ENCODE measurements at regions not wholly inside any gene's neighbourhood (a gene's known extent, or its start where the extent isn't known, plus 50 kb on each side); places are given as distances from the start of the nearest gene placed in this dataset.

DNA sequence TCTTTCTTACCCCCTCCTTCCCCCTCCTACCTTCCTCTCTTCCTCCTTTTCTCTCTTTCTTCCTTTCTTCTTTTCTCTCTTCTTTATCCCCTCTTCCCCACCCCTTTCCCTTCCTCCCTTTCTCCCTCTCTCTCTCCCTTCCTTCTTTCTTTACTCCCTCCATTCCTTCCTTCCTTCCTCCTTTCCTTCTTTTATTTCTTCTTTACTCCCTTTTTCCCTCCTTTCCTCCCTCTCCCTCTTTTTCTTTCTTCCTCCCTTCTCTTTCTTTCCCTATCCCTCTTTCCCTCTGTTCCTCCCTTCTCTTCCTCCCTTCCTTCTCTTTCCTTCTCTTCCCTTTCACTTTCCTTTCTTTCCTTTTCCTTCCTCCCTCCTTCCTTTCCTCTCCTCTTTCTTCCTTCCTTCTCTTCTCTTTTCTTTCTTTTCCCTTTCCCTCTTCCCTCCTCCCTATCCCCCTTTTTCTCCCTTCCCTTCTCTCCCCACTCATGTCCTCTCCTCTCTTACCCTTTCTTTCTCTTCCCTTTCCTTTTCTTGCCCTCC lies 302.3 kb upstream of the TBX3 start:
- TF ChIP-seq, protein P1, sequence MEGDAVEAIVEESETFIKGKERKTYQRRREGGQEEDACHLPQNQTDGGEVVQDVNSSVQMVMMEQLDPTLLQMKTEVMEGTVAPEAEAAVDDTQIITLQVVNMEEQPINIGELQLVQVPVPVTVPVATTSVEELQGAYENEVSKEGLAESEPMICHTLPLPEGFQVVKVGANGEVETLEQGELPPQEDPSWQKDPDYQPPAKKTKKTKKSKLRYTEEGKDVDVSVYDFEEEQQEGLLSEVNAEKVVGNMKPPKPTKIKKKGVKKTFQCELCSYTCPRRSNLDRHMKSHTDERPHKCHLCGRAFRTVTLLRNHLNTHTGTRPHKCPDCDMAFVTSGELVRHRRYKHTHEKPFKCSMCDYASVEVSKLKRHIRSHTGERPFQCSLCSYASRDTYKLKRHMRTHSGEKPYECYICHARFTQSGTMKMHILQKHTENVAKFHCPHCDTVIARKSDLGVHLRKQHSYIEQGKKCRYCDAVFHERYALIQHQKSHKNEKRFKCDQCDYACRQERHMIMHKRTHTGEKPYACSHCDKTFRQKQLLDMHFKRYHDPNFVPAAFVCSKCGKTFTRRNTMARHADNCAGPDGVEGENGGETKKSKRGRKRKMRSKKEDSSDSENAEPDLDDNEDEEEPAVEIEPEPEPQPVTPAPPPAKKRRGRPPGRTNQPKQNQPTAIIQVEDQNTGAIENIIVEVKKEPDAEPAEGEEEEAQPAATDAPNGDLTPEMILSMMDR (conservative IDR thresholded peaks at IDR 0.05; ENCODE audit: low read length) = no peak
- no peak for TF ChIP-seq EZH2phosphoT487 (IDR thresholded peaks at IDR 0.05; ENCODE audit: borderline replicate concordance)

Data from Loucy (cell line).